ENCODE measurements at regions not wholly inside any gene's neighbourhood (a gene's known extent, or its start where the extent isn't known, plus 50 kb on each side); places are given as distances from the start of the nearest gene placed in this dataset.

- no CpG with 5 or more reads among the region's 3 CpGs for WGBS (ENCODE audit: extremely low coverage, insufficient coverage, insufficient read length)
- no peak overlapping the region for H3K27ac ChIP-seq (ENCODE audit: low read depth, low read length)
Measured at GRCh38 chr2:75337619-75338018, 138.3 kb upstream of the TACR1 start.

GRCh38 chr2:75337016-75337415 lies 137.7 kb upstream of the TACR1 start:
- Histone ChIP-seq H3K4me2 (ENCODE audit: low read length) (no peak overlapping the region), H3K79me1 (ENCODE audit: low read length) (no peaks in the 10 kb centered on the region), H3K9ac (ENCODE audit: low read length) (no peak overlapping the region), H4K8ac (ENCODE audit: low read depth, low read length) (no peak overlapping the region), H3K9me3 (ENCODE audit: insufficient read depth, low read depth, low read length) (no peaks in the 10 kb centered on the region), H3K27ac (ENCODE audit: low read depth, low read length) (no peak overlapping the region), H3K14ac (ENCODE audit: low read length) (no peak overlapping the region), H3K4ac (ENCODE audit: low read depth, low read length) (no peak overlapping the region), H3K79me2 (ENCODE audit: control insufficient read depth, insufficient read depth, low read length, poor library complexity) (no peaks in the 10 kb centered on the region), H2AK5ac (ENCODE audit: low read length) (no peak overlapping the region), H2AFZ (ENCODE audit: insufficient read depth, low read length, poor library complexity) (no peak overlapping the region), H4K12ac (ENCODE audit: low read depth, low read length) (no peak overlapping the region), H4K91ac (ENCODE audit: low read depth, low read length) (no peak overlapping the region), H3K4me1 (ENCODE audit: control insufficient read depth in 1 of 2, insufficient read depth in 2 of 2, low read length in 2 of 2) (no peaks in the 10 kb centered on the region), H3K4me3 (ENCODE audit: low read depth, low read length) (no peak overlapping the region), H3K23ac (ENCODE audit: low read length) (no peak overlapping the region), H3K36me3 (ENCODE audit: control insufficient read depth in 1 of 2, insufficient read depth in 2 of 2, low read length in 2 of 2) (no peaks in the 10 kb centered on the region), H2BK12ac (ENCODE audit: low read length) (no peak overlapping the region), H2BK120ac (ENCODE audit: insufficient read depth, low read length, poor library complexity) (no peak overlapping the region), H3K27me3 (ENCODE audit: insufficient read depth, low read length) (no peaks in the 10 kb centered on the region), H3K18ac (ENCODE audit: low read length) (no peak overlapping the region), H2BK5ac (ENCODE audit: low read depth, low read length, poor library complexity) (no peak overlapping the region)
- WGBS (ENCODE audit: extremely low coverage, insufficient coverage, insufficient read length) = no CpG with 5 or more reads among the region's 5 CpGs
- DNase-seq = no peak

More at GRCh38 chr2:75337619-75338018, 138.3 kb upstream of the TACR1 start:
- H3K4me1 ChIP-seq (ENCODE audit: control insufficient read depth in 1 of 2, insufficient read depth in 2 of 2, low read length in 2 of 2) = no peaks in the 10 kb centered on the region
- H2BK5ac ChIP-seq (ENCODE audit: low read depth, low read length, poor library complexity) = no peak overlapping the region
- H2AFZ ChIP-seq (ENCODE audit: insufficient read depth, low read length, poor library complexity) = no peak overlapping the region
- H3K14ac ChIP-seq (ENCODE audit: low read length) = no peak overlapping the region
- H3K9me3 ChIP-seq (ENCODE audit: insufficient read depth, low read depth, low read length) = no peaks in the 10 kb centered on the region
- no peaks in the 10 kb centered on the region for H3K79me2 ChIP-seq (ENCODE audit: control insufficient read depth, insufficient read depth, low read length, poor library complexity)
- H3K4me2 ChIP-seq (ENCODE audit: low read length) = no peak overlapping the region
- no peaks in the 10 kb centered on the region for H3K36me3 ChIP-seq (ENCODE audit: control insufficient read depth in 1 of 2, insufficient read depth in 2 of 2, low read length in 2 of 2)
- no peak overlapping the region for H3K4ac ChIP-seq (ENCODE audit: low read depth, low read length)
- no peaks in the 10 kb centered on the region for H3K27me3 ChIP-seq (ENCODE audit: insufficient read depth, low read length)
- H4K91ac ChIP-seq (ENCODE audit: low read depth, low read length) = no peak overlapping the region
- H3K79me1 ChIP-seq (ENCODE audit: low read length) = no peaks in the 10 kb centered on the region
- DNase-seq = no peak
- no peak overlapping the region for H2BK120ac ChIP-seq (ENCODE audit: insufficient read depth, low read length, poor library complexity)
- no peak overlapping the region for H4K12ac ChIP-seq (ENCODE audit: low read depth, low read length)
- H3K4me3 ChIP-seq (ENCODE audit: low read depth, low read length) = no peak overlapping the region
- H4K8ac ChIP-seq (ENCODE audit: low read depth, low read length) = no peak overlapping the region
- no peak overlapping the region for H3K9ac ChIP-seq (ENCODE audit: low read length)
- H3K18ac ChIP-seq (ENCODE audit: low read length) = no peak overlapping the region
- H3K23ac ChIP-seq (ENCODE audit: low read length) = no peak overlapping the region
- H2AK5ac ChIP-seq (ENCODE audit: low read length) = no peak overlapping the region
- H2BK12ac ChIP-seq (ENCODE audit: low read length) = no peak overlapping the region

GRCh38 chr2:75336451-75336850 lies 137.1 kb upstream of the TACR1 start:
- no peak overlapping the region for H3K4me3 ChIP-seq (ENCODE audit: low read depth, low read length)
- whole genome bisulfite sequencing (ENCODE audit: extremely low coverage, insufficient coverage, insufficient read length) = no CpG with 5 or more reads among the region's 3 CpGs
- DNase-seq = no peak
- H3K79me1 ChIP-seq (ENCODE audit: low read length) = no peaks in the 10 kb centered on the region
- no peak overlapping the region for H2AK5ac ChIP-seq (ENCODE audit: low read length)
- H3K27me3 ChIP-seq (ENCODE audit: insufficient read depth, low read length) = no peaks in the 10 kb centered on the region
- no peak overlapping the region for H2BK5ac ChIP-seq (ENCODE audit: low read depth, low read length, poor library complexity)
- H3K9ac ChIP-seq (ENCODE audit: low read length) = no peak overlapping the region
- H3K36me3 ChIP-seq (ENCODE audit: control insufficient read depth in 1 of 2, insufficient read depth in 2 of 2, low read length in 2 of 2) = no peaks in the 10 kb centered on the region
- no peaks in the 10 kb centered on the region for H3K4me1 ChIP-seq (ENCODE audit: control insufficient read depth in 1 of 2, insufficient read depth in 2 of 2, low read length in 2 of 2)
- no peak overlapping the region for H3K4ac ChIP-seq (ENCODE audit: low read depth, low read length)
- no peak overlapping the region for H2BK12ac ChIP-seq (ENCODE audit: low read length)
- no peak overlapping the region for H2BK120ac ChIP-seq (ENCODE audit: insufficient read depth, low read length, poor library complexity)
- H3K18ac ChIP-seq (ENCODE audit: low read length) = no peak overlapping the region
- H4K12ac ChIP-seq (ENCODE audit: low read depth, low read length) = no peak overlapping the region
- no peaks in the 10 kb centered on the region for H3K9me3 ChIP-seq (ENCODE audit: insufficient read depth, low read depth, low read length)
- H3K23ac ChIP-seq (ENCODE audit: low read length) = no peak overlapping the region
- no peak overlapping the region for H4K8ac ChIP-seq (ENCODE audit: low read depth, low read length)
- H4K91ac ChIP-seq (ENCODE audit: low read depth, low read length) = no peak overlapping the region
- H3K79me2 ChIP-seq (ENCODE audit: control insufficient read depth, insufficient read depth, low read length, poor library complexity) = no peaks in the 10 kb centered on the region
- H2AFZ ChIP-seq (ENCODE audit: insufficient read depth, low read length, poor library complexity) = no peak overlapping the region
- H3K27ac ChIP-seq (ENCODE audit: low read depth, low read length) = no peak overlapping the region
- H3K4me2 ChIP-seq (ENCODE audit: low read length) = no peak overlapping the region
- H3K14ac ChIP-seq (ENCODE audit: low read length) = no peak overlapping the region

DNA sequence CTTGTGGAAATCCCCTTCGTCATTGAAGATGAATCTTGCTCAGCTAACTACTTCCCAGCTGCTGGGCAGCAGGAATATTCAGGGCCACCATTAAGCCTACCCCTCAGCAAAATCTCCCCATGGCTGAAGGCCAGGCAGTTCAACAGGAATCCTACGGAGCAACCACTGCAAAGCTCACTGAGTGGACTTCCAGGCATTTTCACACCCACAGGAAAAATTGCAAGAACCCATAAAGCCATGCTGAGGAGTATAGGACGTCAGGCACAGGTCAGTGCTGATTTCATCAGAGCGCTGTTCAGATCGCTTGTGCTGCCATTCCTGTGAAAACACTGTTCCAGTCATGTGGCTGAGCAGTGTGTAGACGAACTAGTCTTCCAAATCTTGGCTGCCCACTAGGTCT lies 134.8 kb upstream of the TACR1 start:
- no peak overlapping the region for H3K4me2 ChIP-seq (ENCODE audit: low read length)
- no peak overlapping the region for H3K4me3 ChIP-seq (ENCODE audit: low read depth, low read length)
- no CpG with 5 or more reads among the region's 6 CpGs for WGBS (ENCODE audit: extremely low coverage, insufficient coverage, insufficient read length)
- no peak overlapping the region for H4K12ac ChIP-seq (ENCODE audit: low read depth, low read length)
- H2BK120ac ChIP-seq (ENCODE audit: insufficient read depth, low read length, poor library complexity) = no peak overlapping the region
- peak; percentile 81 to 86 for DNase-seq
- H2BK12ac ChIP-seq (ENCODE audit: low read length) = no peak overlapping the region
- H3K27me3 ChIP-seq (ENCODE audit: insufficient read depth, low read length) = no peaks in the 10 kb centered on the region
- H4K91ac ChIP-seq (ENCODE audit: low read depth, low read length) = no peak overlapping the region
- H3K79me2 ChIP-seq (ENCODE audit: control insufficient read depth, insufficient read depth, low read length, poor library complexity) = no peaks in the 10 kb centered on the region
- H3K9ac ChIP-seq (ENCODE audit: low read length) = no peak overlapping the region
- no peak overlapping the region for H2AFZ ChIP-seq (ENCODE audit: insufficient read depth, low read length, poor library complexity)
- H3K4ac ChIP-seq (ENCODE audit: low read depth, low read length) = no peak overlapping the region
- no peaks in the 10 kb centered on the region for H3K9me3 ChIP-seq (ENCODE audit: insufficient read depth, low read depth, low read length)
- no peak overlapping the region for H3K27ac ChIP-seq (ENCODE audit: low read depth, low read length)
- no peak overlapping the region for H3K23ac ChIP-seq (ENCODE audit: low read length)
- H2BK5ac ChIP-seq (ENCODE audit: low read depth, low read length, poor library complexity) = no peak overlapping the region
- H3K18ac ChIP-seq (ENCODE audit: low read length) = no peak overlapping the region
- H3K14ac ChIP-seq (ENCODE audit: low read length) = no peak overlapping the region
- no peaks in the 10 kb centered on the region for H3K79me1 ChIP-seq (ENCODE audit: low read length)
- no peak overlapping the region for H4K8ac ChIP-seq (ENCODE audit: low read depth, low read length)
- H3K4me1 ChIP-seq (ENCODE audit: control insufficient read depth in 1 of 2, insufficient read depth in 2 of 2, low read length in 2 of 2) = no peaks in the 10 kb centered on the region
- no peaks in the 10 kb centered on the region for H3K36me3 ChIP-seq (ENCODE audit: control insufficient read depth in 1 of 2, insufficient read depth in 2 of 2, low read length in 2 of 2)
- H2AK5ac ChIP-seq (ENCODE audit: low read length) = no peak overlapping the region

Measured in trophoblast cell (in vitro differentiated cells and primary cell).